ENCODE measurements at regions not wholly inside any gene's neighbourhood (a gene's known extent, or its start where the extent isn't known, plus 50 kb on each side); places are given as distances from the start of the nearest gene placed in this dataset.

DNA sequence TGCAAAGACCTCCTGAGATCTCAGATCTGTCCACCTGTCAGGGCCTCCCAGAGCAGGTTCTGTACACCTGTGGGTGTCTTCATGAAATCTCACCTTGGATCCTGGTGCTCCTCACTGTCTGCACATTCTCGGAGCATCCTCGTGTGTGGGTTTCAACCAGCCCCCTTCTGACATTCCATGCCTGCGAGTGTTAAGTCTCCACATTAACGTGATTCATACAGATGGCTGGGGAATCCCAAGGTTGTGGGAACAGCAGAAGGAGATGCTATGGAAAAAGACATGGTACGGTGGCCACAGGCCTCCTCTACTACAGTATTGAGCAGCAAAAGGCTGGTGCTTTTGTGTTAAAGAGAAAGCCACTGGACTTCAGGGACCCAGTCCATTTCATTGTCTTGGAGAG is 556.5 kb downstream of the DHX35 start:
- no peak overlapping the region for H3K23ac ChIP-seq (ENCODE audit: low read depth, low read length, poor library complexity)
- no peak overlapping the region for H3K14ac ChIP-seq (ENCODE audit: low read length)
- no peaks in the 10 kb centered on the region for H3K4me1 ChIP-seq (ENCODE audit: control insufficient read depth in 2 of 2, insufficient read depth in 1 of 2, low read depth in 1 of 2, low read length in 2 of 2)
- no peak overlapping the region for H3K4ac ChIP-seq (ENCODE audit: low read length)
- no peaks in the 10 kb centered on the region for H3K36me3 ChIP-seq (replicated peaks in 1 of 2; ENCODE audit: control insufficient read depth in 2 of 2, insufficient read depth in 2 of 2, low read length in 2 of 2)
- H2BK15ac ChIP-seq (ENCODE audit: low read length) = no peak overlapping the region
- no peak overlapping the region for H3K18ac ChIP-seq (ENCODE audit: low read length)
- H2BK120ac ChIP-seq (ENCODE audit: low read depth, low read length) = no peak overlapping the region
- no peak overlapping the region for H2AK5ac ChIP-seq (ENCODE audit: low read depth, low read length)
- H3K79me1 ChIP-seq (ENCODE audit: low read depth, low read length) = no peaks in the 10 kb centered on the region
- no peak overlapping the region for H4K8ac ChIP-seq (ENCODE audit: low read depth, low read length)
- no peak overlapping the region for H3K27ac ChIP-seq (replicated peaks; ENCODE audit: low read length)
- H2AFZ ChIP-seq (ENCODE audit: low read length) = no peak overlapping the region
- H3K4me3 ChIP-seq (ENCODE audit: low read length in 2 of 2) = no peak overlapping the region
- no peaks in the 10 kb centered on the region for H3K27me3 ChIP-seq (ENCODE audit: control insufficient read depth in 3 of 3, insufficient read depth in 3 of 3, low read depth in 1 of 3, low read length in 3 of 3)
- WGBS, 2 donors (ENCODE audit: extremely low coverage in 2 of 2, insufficient read length in 2 of 2, insufficient replicate concordance in 1 of 2) = no CpG with 5 or more reads among the region's 5 CpGs
- H4K91ac ChIP-seq (ENCODE audit: low read depth, low read length, poor library complexity) = no peak overlapping the region
- H2BK12ac ChIP-seq (ENCODE audit: low read length) = no peak overlapping the region
- no peak overlapping the region for H3K9ac ChIP-seq (ENCODE audit: low read depth, low read length, poor library complexity)
- no peak for DNase-seq (ENCODE audit: low spot score)
- no peak overlapping the region for H2BK5ac ChIP-seq (ENCODE audit: low read length)
- H3K9me3 ChIP-seq (replicated peaks in 1 of 2; ENCODE audit: control insufficient read depth in 2 of 2, insufficient read depth in 1 of 2, low read depth in 1 of 2, low read length in 2 of 2) = no peaks in the 10 kb centered on the region
- H3K4me2 ChIP-seq (ENCODE audit: insufficient read depth, low read length, poor library complexity, severe bottlenecking) = no peak overlapping the region

DNA sequence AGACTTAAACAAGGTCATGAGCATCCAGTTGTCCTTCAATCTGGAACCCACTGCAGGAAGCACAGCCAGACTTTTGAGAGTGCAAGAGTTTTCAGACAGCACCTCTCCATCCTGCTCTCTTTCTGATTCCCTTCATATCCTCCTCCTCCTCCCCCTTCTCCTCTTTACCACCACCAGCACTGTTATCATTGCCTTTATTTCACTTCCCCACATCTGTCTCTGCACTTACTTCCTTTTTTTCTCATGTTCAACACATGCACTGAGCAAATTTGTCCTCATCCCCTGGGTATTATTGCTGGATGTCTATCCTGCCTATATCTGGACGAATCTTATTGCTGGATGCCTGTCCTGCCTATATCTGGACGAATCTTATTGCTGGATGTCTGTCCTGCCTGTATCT is 554.8 kb downstream of the DHX35 start:
- Histone ChIP-seq H2AFZ (ENCODE audit: low read length) (no peak overlapping the region), H4K8ac (ENCODE audit: low read depth, low read length) (no peak overlapping the region), H2BK15ac (ENCODE audit: low read length) (no peak overlapping the region), H3K18ac (ENCODE audit: low read length) (no peak overlapping the region), H2BK5ac (ENCODE audit: low read length) (no peak overlapping the region), H3K79me1 (ENCODE audit: low read depth, low read length) (no peaks in the 10 kb centered on the region), H3K27me3 (ENCODE audit: control insufficient read depth in 3 of 3, insufficient read depth in 3 of 3, low read depth in 1 of 3, low read length in 3 of 3) (no peaks in the 10 kb centered on the region), H3K9ac (ENCODE audit: low read depth, low read length, poor library complexity) (no peak overlapping the region), H3K27ac (replicated peaks; ENCODE audit: low read length) (no peak overlapping the region), H3K4ac (ENCODE audit: low read length) (no peak overlapping the region), H3K4me2 (ENCODE audit: insufficient read depth, low read length, poor library complexity, severe bottlenecking) (no peak overlapping the region), H3K9me3 (replicated peaks in 1 of 2; ENCODE audit: control insufficient read depth in 2 of 2, insufficient read depth in 1 of 2, low read depth in 1 of 2, low read length in 2 of 2) (no peaks in the 10 kb centered on the region), H3K36me3 (replicated peaks in 1 of 2; ENCODE audit: control insufficient read depth in 2 of 2, insufficient read depth in 2 of 2, low read length in 2 of 2) (no peaks in the 10 kb centered on the region), H3K23ac (ENCODE audit: low read depth, low read length, poor library complexity) (no peak overlapping the region), H3K14ac (ENCODE audit: low read length) (no peak overlapping the region), H2AK5ac (ENCODE audit: low read depth, low read length) (no peak overlapping the region), H4K91ac (ENCODE audit: low read depth, low read length, poor library complexity) (no peak overlapping the region), H3K4me3 (ENCODE audit: low read length in 2 of 2) (no peak overlapping the region), H3K4me1 (ENCODE audit: control insufficient read depth in 2 of 2, insufficient read depth in 1 of 2, low read depth in 1 of 2, low read length in 2 of 2) (no peaks in the 10 kb centered on the region), H2BK120ac (ENCODE audit: low read depth, low read length) (no peak overlapping the region), H2BK12ac (ENCODE audit: low read length) (no peak overlapping the region)
- DNase-seq (ENCODE audit: low spot score) = no peak
- no CpG with 5 or more reads among the region's 2 CpGs for WGBS, 2 donors (ENCODE audit: extremely low coverage in 2 of 2, insufficient read length in 2 of 2, insufficient replicate concordance in 1 of 2)

DNA sequence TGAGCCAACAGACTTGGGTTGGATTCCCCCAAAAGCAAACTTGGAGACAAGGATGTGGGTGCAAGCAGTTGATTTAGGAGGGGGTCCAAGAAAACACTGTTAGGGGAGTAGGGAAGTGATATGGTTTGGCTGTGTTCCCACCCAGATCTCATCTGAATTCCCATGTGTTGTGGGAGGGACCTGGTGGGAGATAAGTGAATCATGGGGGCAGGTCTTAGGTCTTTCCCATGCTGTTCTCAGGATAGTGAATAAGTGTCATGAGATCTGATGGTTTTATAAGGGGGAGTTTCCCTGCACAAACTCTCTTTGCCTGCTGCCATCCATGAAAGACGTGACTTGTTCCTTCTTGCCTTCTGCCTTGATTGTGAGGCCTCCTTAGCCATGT is 542.6 kb downstream of the DHX35 start:
- H3K9ac ChIP-seq (ENCODE audit: low read depth, low read length, poor library complexity) = no peak overlapping the region
- H3K4me2 ChIP-seq (ENCODE audit: insufficient read depth, low read length, poor library complexity, severe bottlenecking) = no peak overlapping the region
- H3K14ac ChIP-seq (ENCODE audit: low read length) = no peak overlapping the region
- no peak overlapping the region for H4K91ac ChIP-seq (ENCODE audit: low read depth, low read length, poor library complexity)
- no peak overlapping the region for H2BK15ac ChIP-seq (ENCODE audit: low read length)
- no CpG with 5 or more reads among the region's 1 CpG for WGBS, 2 donors (ENCODE audit: extremely low coverage in 2 of 2, insufficient read length in 2 of 2, insufficient replicate concordance in 1 of 2)
- no peak overlapping the region for H3K18ac ChIP-seq (ENCODE audit: low read length)
- H2BK12ac ChIP-seq (ENCODE audit: low read length) = no peak overlapping the region
- no peaks in the 10 kb centered on the region for H3K79me1 ChIP-seq (ENCODE audit: low read depth, low read length)
- H3K4ac ChIP-seq (ENCODE audit: low read length) = no peak overlapping the region
- DNase-seq (ENCODE audit: low spot score) = no peak
- H3K27me3 ChIP-seq (ENCODE audit: control insufficient read depth in 3 of 3, insufficient read depth in 3 of 3, low read depth in 1 of 3, low read length in 3 of 3) = no peaks in the 10 kb centered on the region
- no peak overlapping the region for H2AFZ ChIP-seq (ENCODE audit: low read length)
- H3K23ac ChIP-seq (ENCODE audit: low read depth, low read length, poor library complexity) = no peak overlapping the region
- no peaks in the 10 kb centered on the region for H3K36me3 ChIP-seq (replicated peaks in 1 of 2; ENCODE audit: control insufficient read depth in 2 of 2, insufficient read depth in 2 of 2, low read length in 2 of 2)
- H2BK120ac ChIP-seq (ENCODE audit: low read depth, low read length) = no peak overlapping the region
- H2AK5ac ChIP-seq (ENCODE audit: low read depth, low read length) = no peak overlapping the region
- H3K4me3 ChIP-seq (ENCODE audit: low read length in 2 of 2) = no peak overlapping the region
- no peak overlapping the region for H4K8ac ChIP-seq (ENCODE audit: low read depth, low read length)
- no peak overlapping the region for H3K27ac ChIP-seq (replicated peaks; ENCODE audit: low read length)
- H2BK5ac ChIP-seq (ENCODE audit: low read length) = no peak overlapping the region
- no peaks in the 10 kb centered on the region for H3K9me3 ChIP-seq (replicated peaks in 1 of 2; ENCODE audit: control insufficient read depth in 2 of 2, insufficient read depth in 1 of 2, low read depth in 1 of 2, low read length in 2 of 2)
- no peaks in the 10 kb centered on the region for H3K4me1 ChIP-seq (ENCODE audit: control insufficient read depth in 2 of 2, insufficient read depth in 1 of 2, low read depth in 1 of 2, low read length in 2 of 2)

DNA sequence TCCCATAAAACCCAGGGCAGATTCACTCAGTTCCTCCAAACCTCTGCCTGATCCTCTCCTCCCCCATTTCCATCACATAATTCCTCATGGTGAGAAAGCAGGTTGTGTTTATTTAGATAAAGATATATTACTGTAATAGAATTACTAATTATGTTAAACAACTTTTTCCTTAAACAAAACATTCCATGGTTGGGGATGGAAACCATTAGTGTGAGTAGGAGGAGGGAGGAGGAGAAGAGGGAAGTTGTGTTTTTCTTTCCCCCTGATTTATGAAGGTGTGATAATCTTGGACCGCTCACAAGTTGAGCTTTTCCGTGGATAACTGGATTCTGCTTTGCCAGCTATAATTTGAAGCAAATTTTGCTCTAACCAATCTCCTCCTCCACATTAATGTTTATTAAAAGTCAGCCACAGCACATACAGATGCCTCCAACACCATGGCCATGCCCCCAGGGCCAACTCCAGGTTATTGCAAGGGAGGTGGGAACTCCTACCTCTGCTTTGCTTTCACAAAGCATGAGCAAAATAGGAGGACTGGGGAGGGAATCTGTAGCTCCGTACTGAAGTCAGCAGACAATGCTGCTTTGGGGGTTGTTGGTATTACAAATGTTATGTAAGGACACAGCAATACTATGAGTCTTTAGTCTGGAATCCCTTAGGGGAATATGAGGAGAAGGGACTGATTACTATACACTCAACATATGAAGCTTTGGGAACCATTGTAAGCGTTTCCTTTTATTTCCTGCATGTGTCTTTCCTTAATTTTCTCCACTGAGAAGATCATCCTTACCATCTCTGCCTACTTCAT is 542.0 kb downstream of the DHX35 start:
- Histone ChIP-seq H3K4me2 (ENCODE audit: insufficient read depth, low read length, poor library complexity, severe bottlenecking) (no peak overlapping the region), H2BK15ac (ENCODE audit: low read length) (no peak overlapping the region), H3K36me3 (replicated peaks in 1 of 2; ENCODE audit: control insufficient read depth in 2 of 2, insufficient read depth in 2 of 2, low read length in 2 of 2) (no peaks in the 10 kb centered on the region), H3K27ac (replicated peaks; ENCODE audit: low read length) (no peak overlapping the region), H3K18ac (ENCODE audit: low read length) (no peak overlapping the region), H2BK5ac (ENCODE audit: low read length) (no peak overlapping the region), H3K27me3 (ENCODE audit: control insufficient read depth in 3 of 3, insufficient read depth in 3 of 3, low read depth in 1 of 3, low read length in 3 of 3) (no peaks in the 10 kb centered on the region), H2BK120ac (ENCODE audit: low read depth, low read length) (no peak overlapping the region), H4K91ac (ENCODE audit: low read depth, low read length, poor library complexity) (no peak overlapping the region), H2BK12ac (ENCODE audit: low read length) (no peak overlapping the region), H3K14ac (ENCODE audit: low read length) (no peak overlapping the region), H3K9me3 (replicated peaks in 1 of 2; ENCODE audit: control insufficient read depth in 2 of 2, insufficient read depth in 1 of 2, low read depth in 1 of 2, low read length in 2 of 2) (no peaks in the 10 kb centered on the region), H3K4me3 (ENCODE audit: low read length in 2 of 2) (no peak overlapping the region), H3K79me1 (ENCODE audit: low read depth, low read length) (no peaks in the 10 kb centered on the region), H4K8ac (ENCODE audit: low read depth, low read length) (no peak overlapping the region), H3K4me1 (ENCODE audit: control insufficient read depth in 2 of 2, insufficient read depth in 1 of 2, low read depth in 1 of 2, low read length in 2 of 2) (no peaks in the 10 kb centered on the region), H3K23ac (ENCODE audit: low read depth, low read length, poor library complexity) (no peak overlapping the region), H2AFZ (ENCODE audit: low read length) (no peak overlapping the region), H3K9ac (ENCODE audit: low read depth, low read length, poor library complexity) (no peak overlapping the region), H2AK5ac (ENCODE audit: low read depth, low read length) (no peak overlapping the region), H3K4ac (ENCODE audit: low read length) (no peak overlapping the region)
- WGBS, 2 donors (ENCODE audit: extremely low coverage in 2 of 2, insufficient read length in 2 of 2, insufficient replicate concordance in 1 of 2) = no CpG with 5 or more reads among the region's 4 CpGs
- no peak for DNase-seq (ENCODE audit: low spot score)

Measured in neuronal stem cell (in vitro differentiated cells).